GM23248 (cell line): ENCODE measurements at regions not wholly inside any gene's neighbourhood (a gene's known extent, or its start where the extent isn't known, plus 50 kb on each side); places are given as distances from the start of the nearest gene placed in this dataset.

Experiments used
- EZH2 ChIP-seq: fragments of 200-600 bp; sonication (generic); IDR thresholded peaks from 2 replicates; pipeline ENCODE4 v1.6.1; 2018; ENCODE audit warnings: antibody characterized with exemption, mild to moderate bottlenecking; ENCODE audit not compliant: insufficient read depth, poor library complexity, severe bottlenecking
- EZH2phosphoT487 ChIP-seq: fragments of 200-600 bp; sonication (generic); IDR thresholded peaks from 2 replicates; pipeline ENCODE4 v1.6.1; 2018; ENCODE audit warnings: antibody characterized with exemption, moderate library complexity, mild to moderate bottlenecking, low read depth; ENCODE audit not compliant: insufficient read depth

- no peak for TF ChIP-seq EZH2phosphoT487
- TF ChIP-seq EZH2 = no peak
Measured at GRCh38 chr1:214816603-214817002, 213.6 kb downstream of the CENPF start.
